ENCODE measurements at regions not wholly inside any gene's neighbourhood (a gene's known extent, or its start where the extent isn't known, plus 50 kb on each side); places are given as distances from the start of the nearest gene placed in this dataset.

- DNase-seq = no peak
These were observed 243.4 kb upstream of the STS start for GRCh38 chrX:6904156-6904555.

- DNase-seq = no peak
These were observed 249.1 kb upstream of the STS start for GRCh38 chrX:6898371-6898770.

- DNase-seq = no peak
These were observed 256.1 kb upstream of the STS start for GRCh38 chrX:6891404-6891803.

- no peak for DNase-seq
These were observed 256.8 kb upstream of the STS start for GRCh38 chrX:6890544-6891261.

- no peak for DNase-seq
These were observed 261.6 kb upstream of the STS start for GRCh38 chrX:6885909-6886308.

GRCh38 chrX:6885396-6885795 is 262.1 kb upstream of the STS start:
- DNase-seq = no peak

GRCh38 chrX:6861456-6861855 is 286.1 kb upstream of the STS start:
- no peak for DNase-seq

GRCh38 chrX:6857749-6858148 is 289.8 kb upstream of the STS start:
- DNase-seq = no peak

GRCh38 chrX:6856471-6856870 is 291.0 kb upstream of the STS start:
- no peak for DNase-seq

- DNase-seq = no peak
These were observed 294.6 kb upstream of the STS start for GRCh38 chrX:6852869-6853268.

GRCh38 chrX:6852121-6852520 is 295.4 kb upstream of the STS start:
- no peak for DNase-seq

GRCh38 chrX:6851140-6851539 is 296.4 kb upstream of the STS start:
- no peak for DNase-seq

GRCh38 chrX:6849716-6850414 is 297.6 kb upstream of the STS start:
- no peak for DNase-seq

- no peak for DNase-seq
These were observed 297.7 kb upstream of the VCX3A start for GRCh38 chrX:6832619-6833018.

- no peak for DNase-seq
These were observed 291.9 kb upstream of the VCX3A start for GRCh38 chrX:6826856-6827255.

GRCh38 chrX:6821730-6822129 is 286.8 kb upstream of the VCX3A start:
- no peak for DNase-seq

GRCh38 chrX:6813836-6814370 is 279.0 kb upstream of the VCX3A start:
- no peak for DNase-seq

GRCh38 chrX:6812087-6812486 is 277.2 kb upstream of the VCX3A start:
- DNase-seq = no peak

GRCh38 chrX:6810776-6811175 is 275.9 kb upstream of the VCX3A start:
- DNase-seq = no peak

- DNase-seq = no peak
These were observed 268.7 kb upstream of the VCX3A start for GRCh38 chrX:6803607-6804006.

- no peak for DNase-seq
These were observed 258.1 kb upstream of the VCX3A start for GRCh38 chrX:6793000-6793399.

- no peak for DNase-seq
These were observed 249.0 kb upstream of the VCX3A start for GRCh38 chrX:6783912-6784311.

- DNase-seq = no peak
These were observed 247.9 kb upstream of the VCX3A start for GRCh38 chrX:6782831-6783230.
